ENCODE measurements at regions not wholly inside any gene's neighbourhood (a gene's known extent, or its start where the extent isn't known, plus 50 kb on each side); places are given as distances from the start of the nearest gene placed in this dataset.

- TF ChIP-seq POLR2A (IDR thresholded peaks at IDR 0.05; ENCODE audit: low read length): no peak
- no peak for TF ChIP-seq GATA1 (IDR thresholded peaks at IDR 0.05; ENCODE audit: low read depth, low read length)
Measured at GRCh38 chrX:42934020-42934726, 156.2 kb upstream of the PPP1R2C start.

All from erythroblast (primary cell).